ENCODE measurements at regions not wholly inside any gene's neighbourhood (a gene's known extent, or its start where the extent isn't known, plus 50 kb on each side); places are given as distances from the start of the nearest gene placed in this dataset.
"Not testable (repeated sequence)": the region's sequence is repeated elsewhere in the genome, so short reads cannot be mapped to it uniquely, and the experiment has no call there.

DNA sequence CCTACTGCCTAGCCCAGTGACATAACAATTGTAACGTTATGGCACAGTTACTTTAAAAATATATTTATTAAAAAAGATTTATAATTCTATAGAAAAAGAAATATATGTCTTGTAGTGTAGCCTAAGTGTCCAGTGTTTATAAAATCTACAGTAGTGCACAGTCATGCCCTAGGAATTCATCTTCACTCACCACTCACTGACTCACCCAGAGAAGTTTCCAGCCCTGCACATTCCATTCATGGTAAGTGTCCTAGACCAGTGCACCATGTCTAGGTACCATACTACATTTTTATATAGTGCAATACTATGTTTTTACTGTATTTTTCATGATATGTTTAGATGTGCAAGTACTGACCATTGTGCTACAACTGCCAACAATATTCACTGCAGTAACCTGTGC lies 947.9 kb upstream of the TPTE start:
- TF ChIP-seq, protein P1, sequence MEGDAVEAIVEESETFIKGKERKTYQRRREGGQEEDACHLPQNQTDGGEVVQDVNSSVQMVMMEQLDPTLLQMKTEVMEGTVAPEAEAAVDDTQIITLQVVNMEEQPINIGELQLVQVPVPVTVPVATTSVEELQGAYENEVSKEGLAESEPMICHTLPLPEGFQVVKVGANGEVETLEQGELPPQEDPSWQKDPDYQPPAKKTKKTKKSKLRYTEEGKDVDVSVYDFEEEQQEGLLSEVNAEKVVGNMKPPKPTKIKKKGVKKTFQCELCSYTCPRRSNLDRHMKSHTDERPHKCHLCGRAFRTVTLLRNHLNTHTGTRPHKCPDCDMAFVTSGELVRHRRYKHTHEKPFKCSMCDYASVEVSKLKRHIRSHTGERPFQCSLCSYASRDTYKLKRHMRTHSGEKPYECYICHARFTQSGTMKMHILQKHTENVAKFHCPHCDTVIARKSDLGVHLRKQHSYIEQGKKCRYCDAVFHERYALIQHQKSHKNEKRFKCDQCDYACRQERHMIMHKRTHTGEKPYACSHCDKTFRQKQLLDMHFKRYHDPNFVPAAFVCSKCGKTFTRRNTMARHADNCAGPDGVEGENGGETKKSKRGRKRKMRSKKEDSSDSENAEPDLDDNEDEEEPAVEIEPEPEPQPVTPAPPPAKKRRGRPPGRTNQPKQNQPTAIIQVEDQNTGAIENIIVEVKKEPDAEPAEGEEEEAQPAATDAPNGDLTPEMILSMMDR (IDR thresholded peaks at IDR 0.05; ENCODE audit: insufficient read depth, low read length, poor library complexity, severe bottlenecking): not testable (repeated sequence)
- TF ChIP-seq EZH2phosphoT487 (conservative IDR thresholded peaks at IDR 0.05; ENCODE audit: low read length): not testable (repeated sequence)
